Suprapubic skin (tissue), 4 donors: ENCODE measurements at regions not wholly inside any gene's neighbourhood (a gene's known extent, or its start where the extent isn't known, plus 50 kb on each side); places are given as distances from the start of the nearest gene placed in this dataset.

Source experiments
- DNase-seq, 2 donors: peaks; one replicate each; pipeline ENCODE4 v3.0.0-alpha.2; 2019; ENCODE audit warnings: low spot score in 2 of 2
- H3K27ac ChIP-seq: fragments of 200-600 bp; sonication (generic); one replicate; pipeline ENCODE4 v1.5.1; 2019
- H3K27me3 ChIP-seq: fragments of 200-600 bp; sonication (generic); one replicate; pipeline ENCODE4 v1.5.1; 2019
- H3K36me3 ChIP-seq: fragments of 200-600 bp; sonication (generic); one replicate; pipeline ENCODE4 v1.5.1; 2019
- H3K4me1 ChIP-seq: fragments of 200-600 bp; sonication (generic); one replicate; pipeline ENCODE4 v1.5.1; 2019
- H3K4me3 ChIP-seq: fragments of 200-600 bp; sonication (generic); one replicate; pipeline ENCODE4 v1.5.1; 2019; ENCODE audit warnings: mild to moderate bottlenecking
- H3K9me3 ChIP-seq: fragments of 200-600 bp; sonication (generic); one replicate; pipeline ENCODE4 v1.5.1; 2019
- EP300 ChIP-seq: sonication (generic); formaldehyde crosslinking; IDR thresholded peaks from one replicate; pipeline ENCODE4 v1.6.1; 2017; ENCODE audit warnings: antibody characterized with exemption
- POLR2A ChIP-seq, 2 donors: fragments of 450-650 bp; IDR thresholded peaks; one replicate each; pipeline ENCODE4 v1.6.1; 2017; ENCODE audit warnings: antibody characterized with exemption in 2 of 2, mild to moderate bottlenecking in 2 of 2, moderate library complexity in 2 of 2
- POLR2AphosphoS5 ChIP-seq, 3 donors: sonication (generic); formaldehyde crosslinking; IDR thresholded peaks; one replicate each; pipeline ENCODE4 v1.6.1; 2017; ENCODE audit warnings: antibody characterized with exemption in 3 of 3
- WGBS: methylation state at CpG from one replicate; pipeline ENCODE4 v1.1.5; 2018; 5-methylcytosine and 5-hydroxymethylcytosine counted together
- TF ChIP-seq, protein P1 (sequence below), 2 donors: fragments of 200-600 bp in 1 of 2; fragments of 450-650 bp in 1 of 2; sonication (generic) in 1 of 2; IDR thresholded peaks; one replicate each; pipeline ENCODE4 v1.5.1; 2016 to 2019; ENCODE audit warnings: antibody characterized with exemption in 2 of 2, mild to moderate bottlenecking in 1 of 2, moderate library complexity in 1 of 2

DNA sequence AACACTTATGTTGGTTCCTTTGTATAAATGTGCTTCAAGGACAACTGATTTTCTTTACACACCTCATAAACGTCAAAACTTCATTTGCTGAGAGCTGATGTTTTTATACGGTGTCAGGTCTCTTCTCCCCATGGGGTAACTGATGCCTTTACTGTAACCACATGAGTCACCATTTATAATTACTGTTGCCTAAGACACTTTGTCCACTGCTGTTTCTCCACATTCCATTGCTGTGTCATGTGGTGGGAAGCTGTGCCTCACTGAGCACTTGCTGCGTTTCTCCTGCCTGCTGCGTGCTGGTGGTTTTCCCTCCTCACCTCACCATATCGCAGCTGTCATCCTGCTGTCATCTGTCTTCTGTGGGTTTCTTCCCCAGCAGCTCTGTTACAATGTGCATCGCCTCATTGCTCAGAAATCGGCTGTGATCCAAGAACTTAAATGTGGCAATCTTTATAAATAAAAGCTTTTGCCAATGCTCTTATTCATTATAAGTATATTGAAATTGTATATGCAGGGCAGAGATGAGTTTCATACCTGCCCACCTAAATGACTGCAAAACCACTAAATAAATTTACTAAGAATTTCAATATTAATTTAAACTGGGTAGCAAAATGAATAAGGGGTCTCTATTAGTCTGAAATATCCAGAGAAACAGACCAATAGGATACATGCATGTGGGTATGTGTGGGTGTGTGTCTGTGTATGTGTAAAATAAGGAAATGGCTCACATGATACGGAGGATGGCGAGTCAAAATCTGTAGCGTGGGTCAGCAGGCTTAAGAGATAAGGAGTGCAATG is 547.0 kb upstream of the SLITRK5 start:
- no peaks in the 10 kb centered on the region for H3K36me3 ChIP-seq
- H3K9me3 ChIP-seq: no peaks in the 10 kb centered on the region
- no peak for DNase-seq
- H3K4me1 ChIP-seq: no peaks in the 10 kb centered on the region
- no peaks in the 10 kb centered on the region for H3K27me3 ChIP-seq
- TF ChIP-seq POLR2A (IDR thresholded peaks at IDR 0.05): no peak
- TF ChIP-seq, protein P1, sequence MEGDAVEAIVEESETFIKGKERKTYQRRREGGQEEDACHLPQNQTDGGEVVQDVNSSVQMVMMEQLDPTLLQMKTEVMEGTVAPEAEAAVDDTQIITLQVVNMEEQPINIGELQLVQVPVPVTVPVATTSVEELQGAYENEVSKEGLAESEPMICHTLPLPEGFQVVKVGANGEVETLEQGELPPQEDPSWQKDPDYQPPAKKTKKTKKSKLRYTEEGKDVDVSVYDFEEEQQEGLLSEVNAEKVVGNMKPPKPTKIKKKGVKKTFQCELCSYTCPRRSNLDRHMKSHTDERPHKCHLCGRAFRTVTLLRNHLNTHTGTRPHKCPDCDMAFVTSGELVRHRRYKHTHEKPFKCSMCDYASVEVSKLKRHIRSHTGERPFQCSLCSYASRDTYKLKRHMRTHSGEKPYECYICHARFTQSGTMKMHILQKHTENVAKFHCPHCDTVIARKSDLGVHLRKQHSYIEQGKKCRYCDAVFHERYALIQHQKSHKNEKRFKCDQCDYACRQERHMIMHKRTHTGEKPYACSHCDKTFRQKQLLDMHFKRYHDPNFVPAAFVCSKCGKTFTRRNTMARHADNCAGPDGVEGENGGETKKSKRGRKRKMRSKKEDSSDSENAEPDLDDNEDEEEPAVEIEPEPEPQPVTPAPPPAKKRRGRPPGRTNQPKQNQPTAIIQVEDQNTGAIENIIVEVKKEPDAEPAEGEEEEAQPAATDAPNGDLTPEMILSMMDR (IDR thresholded peaks at IDR 0.05): no peak
- TF ChIP-seq EP300: no peak
- TF ChIP-seq POLR2AphosphoS5 (IDR thresholded peaks at IDR 0.05): no peak
- 39% methylated on average over 10 of the region's 10 CpGs for WGBS
- H3K4me3 ChIP-seq: no peak overlapping the region
- no peak overlapping the region for H3K27ac ChIP-seq

DNA sequence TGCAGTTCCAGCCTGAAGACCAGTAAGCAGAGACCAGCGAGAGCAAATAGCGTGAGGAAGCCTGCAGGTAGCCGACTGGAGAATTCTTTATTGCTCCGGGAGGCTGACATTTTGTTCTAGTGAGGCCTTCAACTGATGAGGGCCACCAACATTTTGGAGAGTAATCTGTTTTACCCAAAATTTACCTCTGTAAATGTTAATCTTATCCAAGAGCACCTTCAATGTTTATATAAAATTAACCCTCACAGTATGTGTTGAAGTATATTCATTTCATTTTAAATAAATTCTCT is 546.4 kb upstream of the SLITRK5 start:
- Histone ChIP-seq H3K36me3 (no peaks in the 10 kb centered on the region), H3K4me3 (no peak overlapping the region), H3K4me1 (no peaks in the 10 kb centered on the region), H3K27me3 (no peaks in the 10 kb centered on the region), H3K27ac (no peak overlapping the region), H3K9me3 (no peaks in the 10 kb centered on the region)
- TF ChIP-seq, protein P1 (IDR thresholded peaks at IDR 0.05): no peak
- TF ChIP-seq POLR2A (IDR thresholded peaks at IDR 0.05) (no peak), POLR2AphosphoS5 (IDR thresholded peaks at IDR 0.05) (no peak), EP300 (no peak)
- 92% methylated on average over 4 of the region's 4 CpGs for WGBS
- DNase-seq: no peak

DNA sequence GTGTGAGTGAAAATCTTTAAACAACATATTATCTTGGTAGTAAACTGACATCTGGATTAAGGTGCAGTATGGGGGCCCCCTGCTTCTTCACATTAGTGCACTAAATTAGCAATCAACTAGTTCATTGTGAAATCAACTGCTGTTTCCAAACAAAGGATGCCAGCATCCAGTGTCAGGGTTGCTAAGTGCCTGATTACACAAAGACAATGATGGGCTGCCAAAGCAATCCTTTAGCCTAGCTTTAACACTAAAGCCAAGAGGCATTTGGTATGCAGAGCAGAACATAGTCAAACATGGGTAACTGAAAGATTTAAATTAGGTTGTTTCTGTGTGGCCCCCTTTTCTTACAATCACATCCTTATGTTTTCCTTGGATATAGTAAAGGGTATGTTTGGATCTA is 543.1 kb upstream of the SLITRK5 start:
- DNase-seq: no peak

DNA sequence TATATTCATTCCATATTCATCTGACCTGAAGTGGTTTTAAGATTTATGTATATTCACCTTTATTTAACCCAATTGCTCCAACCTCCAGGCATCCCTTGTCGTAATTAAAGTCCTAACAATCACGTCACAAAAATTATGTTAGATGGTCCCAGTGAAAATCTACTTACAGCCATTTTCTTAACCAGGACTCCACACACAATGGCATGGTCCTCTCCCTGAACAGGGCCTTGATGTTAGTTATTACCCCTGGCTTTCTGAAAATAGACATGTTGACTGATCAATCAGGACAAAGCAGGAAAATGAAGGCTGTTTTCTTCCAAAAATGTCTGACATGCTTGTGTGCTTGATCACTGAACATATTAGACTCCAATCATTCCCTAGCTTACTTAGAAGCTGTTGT is 542.7 kb upstream of the SLITRK5 start:
- no peaks in the 10 kb centered on the region for H3K36me3 ChIP-seq
- no peaks in the 10 kb centered on the region for H3K9me3 ChIP-seq
- H3K4me3 ChIP-seq: no peak overlapping the region
- no peaks in the 10 kb centered on the region for H3K27me3 ChIP-seq
- TF ChIP-seq EP300: no peak
- no peak for TF ChIP-seq POLR2AphosphoS5 (IDR thresholded peaks at IDR 0.05)
- no peak for TF ChIP-seq POLR2A (IDR thresholded peaks at IDR 0.05)
- TF ChIP-seq, protein P1 (IDR thresholded peaks at IDR 0.05): no peak
- H3K4me1 ChIP-seq: no peaks in the 10 kb centered on the region
- WGBS: 83% methylated on average over 2 of the region's 2 CpGs
- H3K27ac ChIP-seq: no peak overlapping the region
- DNase-seq: no peak

More for the DNA sequence above, 543.1 kb upstream of the SLITRK5 start:
- H3K27ac ChIP-seq: no peak overlapping the region
- no peaks in the 10 kb centered on the region for H3K9me3 ChIP-seq
- no peak overlapping the region for H3K4me3 ChIP-seq
- no peaks in the 10 kb centered on the region for H3K27me3 ChIP-seq
- H3K4me1 ChIP-seq: no peaks in the 10 kb centered on the region
- no peaks in the 10 kb centered on the region for H3K36me3 ChIP-seq
- TF ChIP-seq, protein P1 (IDR thresholded peaks at IDR 0.05): no peak
- TF ChIP-seq POLR2A (IDR thresholded peaks at IDR 0.05): no peak
- no peak for TF ChIP-seq EP300
- TF ChIP-seq POLR2AphosphoS5 (IDR thresholded peaks at IDR 0.05): no peak

DNA sequence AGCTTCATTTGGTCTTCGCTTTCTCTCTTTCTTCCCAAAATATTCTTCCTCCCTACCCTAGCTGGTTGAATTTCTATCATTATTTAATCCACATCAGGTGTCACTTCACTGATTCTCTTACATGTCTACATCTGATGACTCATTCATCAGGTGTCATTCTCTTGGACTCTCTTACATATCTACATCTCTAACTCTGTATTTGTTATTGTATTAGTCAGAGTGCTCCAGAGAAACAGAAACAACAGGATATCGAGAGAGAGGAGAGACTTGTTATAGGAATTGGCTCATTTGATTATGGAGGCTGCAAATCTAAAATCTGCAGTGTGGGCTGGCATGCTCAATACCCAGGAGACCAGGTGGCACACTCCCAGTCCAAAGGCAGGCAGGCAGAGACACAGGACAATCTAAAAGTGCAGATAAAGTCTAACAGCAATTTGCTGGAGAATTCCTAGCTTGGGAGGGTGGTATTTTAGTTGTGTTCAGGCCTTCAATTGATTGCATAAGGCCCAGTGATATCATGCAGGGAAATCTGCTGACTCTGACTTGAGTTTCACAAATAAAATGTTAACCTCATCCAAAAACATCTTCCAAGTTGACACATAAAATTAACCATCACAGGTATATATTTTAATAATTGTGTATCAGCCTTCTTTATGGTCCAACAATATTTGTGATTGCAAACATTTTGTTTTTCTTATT is 541.4 kb upstream of the SLITRK5 start:
- Histone ChIP-seq H3K27ac (no peak overlapping the region), H3K27me3 (no peaks in the 10 kb centered on the region), H3K36me3 (no peaks in the 10 kb centered on the region), H3K4me1 (no peaks in the 10 kb centered on the region), H3K4me3 (no peak overlapping the region), H3K9me3 (no peaks in the 10 kb centered on the region)
- no peak for DNase-seq
- TF ChIP-seq, protein P1 (IDR thresholded peaks at IDR 0.05): no peak
- WGBS: 80% methylated on average over 2 of the region's 2 CpGs
